KOPT-K1 (cell line): ENCODE measurements at regions not wholly inside any gene's neighbourhood (a gene's known extent, or its start where the extent isn't known, plus 50 kb on each side); places are given as distances from the start of the nearest gene placed in this dataset.
A peak's percentile ranks its signal among the peaks of the same experiment; 100 is the strongest.

Source experiments
- H3K27ac ChIP-seq: fragments of 200-600 bp; sonication (generic); 2 replicates; pipeline ENCODE4 v1.5.1; 2016; ENCODE audit warnings: antibody characterized with exemption, mild to moderate bottlenecking, low read depth, low read length; ENCODE audit not compliant: poor library complexity, severe bottlenecking
- H3K36me3 ChIP-seq: fragments of 200-600 bp; sonication (generic); 2 replicates; pipeline ENCODE4 v1.5.1; 2017; ENCODE audit warnings: antibody characterized with exemption, mild to moderate bottlenecking, low read length, moderate library complexity; ENCODE audit not compliant: insufficient read depth
- H3K9me3 ChIP-seq: fragments of 200-600 bp; sonication (generic); 2 replicates; pipeline ENCODE4 v1.5.1; 2017; ENCODE audit warnings: antibody characterized with exemption, low read length, mild to moderate bottlenecking; ENCODE audit not compliant: insufficient read depth, poor library complexity, severe bottlenecking

DNA sequence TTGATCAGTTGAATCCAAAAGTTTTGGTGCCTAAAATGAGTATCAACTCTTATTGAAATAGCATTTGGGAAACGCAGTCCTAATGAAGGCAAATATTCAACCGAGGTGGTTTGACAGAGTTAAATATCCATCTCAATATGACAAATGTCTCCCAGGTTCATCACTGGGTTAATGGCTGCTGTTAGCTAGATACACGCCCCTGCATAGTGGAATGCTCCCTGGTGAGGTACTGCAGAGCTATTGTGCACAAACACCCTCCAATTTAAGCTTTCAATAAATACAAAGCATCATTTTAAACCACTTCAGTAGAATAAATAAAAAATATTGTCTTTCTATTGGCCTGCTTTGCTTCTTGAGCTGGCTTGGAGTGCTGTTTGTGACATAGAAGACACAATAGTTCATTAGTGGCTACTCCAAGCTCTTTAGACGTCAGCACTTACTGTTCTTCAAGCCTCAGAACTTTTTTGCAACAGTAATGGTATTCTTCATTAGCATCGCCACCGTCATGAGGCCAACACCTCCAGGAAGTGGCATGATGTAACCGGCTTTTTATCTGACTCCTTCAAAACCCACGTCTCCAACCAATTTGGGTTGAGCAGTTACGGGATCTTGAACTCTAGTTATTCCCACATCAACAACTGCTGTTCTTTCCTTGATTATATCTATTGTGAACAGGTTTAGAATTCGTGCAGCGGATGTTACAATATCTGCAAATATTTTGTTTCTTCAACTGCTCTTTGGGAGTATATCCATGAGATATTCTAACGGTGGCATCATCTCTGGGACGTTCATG is 1159.6 kb upstream of the EPHA6 start:
- no peaks in the 10 kb centered on the region for H3K36me3 ChIP-seq
- H3K9me3 ChIP-seq, result no peaks in the 10 kb centered on the region
- no peak overlapping the region for H3K27ac ChIP-seq

DNA sequence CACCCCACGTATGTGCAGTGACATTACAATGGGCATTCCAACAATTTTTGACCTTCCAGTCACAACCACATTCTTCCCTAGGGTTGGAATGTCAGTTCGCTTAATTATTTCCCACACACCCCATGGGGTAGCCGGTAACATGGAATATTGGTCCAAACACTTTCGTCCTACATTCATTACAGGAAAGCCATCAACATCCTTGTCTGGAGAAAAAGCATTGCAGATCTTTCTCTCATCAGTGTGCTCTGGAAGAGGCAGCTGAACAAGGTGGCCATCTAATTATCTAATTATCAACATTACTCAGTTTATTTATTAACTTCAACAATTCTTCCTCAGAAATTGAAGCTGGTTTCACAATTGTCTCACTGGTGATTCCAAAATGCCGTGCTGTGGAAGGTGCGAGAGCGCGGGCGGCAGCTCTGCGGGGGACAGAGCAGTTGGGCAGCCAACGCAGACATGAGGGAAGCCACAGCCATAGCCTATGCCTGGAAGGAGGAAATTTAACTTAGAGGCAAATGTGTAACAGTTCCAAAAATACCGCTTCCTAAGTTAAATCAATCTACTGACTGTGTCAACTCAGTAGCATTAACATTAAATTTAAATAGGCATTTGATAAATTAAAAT is 1158.9 kb upstream of the EPHA6 start:
- Histone ChIP-seq H3K27ac (no peak overlapping the region), H3K36me3 (no peaks in the 10 kb centered on the region), H3K9me3 (no peaks in the 10 kb centered on the region)

DNA sequence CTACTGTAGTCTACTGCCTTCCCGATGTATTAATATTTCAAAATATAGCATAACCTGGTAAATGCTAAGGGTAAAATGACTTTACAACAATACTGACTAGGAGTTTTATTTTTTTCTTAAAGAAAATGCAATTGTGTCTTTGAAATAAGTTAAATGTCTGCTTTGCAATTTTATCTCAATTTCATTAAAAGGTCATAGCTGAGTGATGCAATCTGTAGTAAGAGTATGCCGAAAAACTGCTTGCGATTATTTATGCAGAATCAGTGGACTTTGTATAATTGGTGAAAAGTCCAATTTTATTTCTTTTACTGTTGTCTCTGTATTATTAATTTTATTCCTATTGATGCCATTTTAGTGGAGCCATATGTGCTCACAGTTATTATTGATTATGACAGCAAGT is 1143.6 kb upstream of the EPHA6 start:
- H3K9me3 ChIP-seq, result no peaks in the 10 kb centered on the region
- H3K27ac ChIP-seq, result no peak overlapping the region
- no peaks in the 10 kb centered on the region for H3K36me3 ChIP-seq

DNA sequence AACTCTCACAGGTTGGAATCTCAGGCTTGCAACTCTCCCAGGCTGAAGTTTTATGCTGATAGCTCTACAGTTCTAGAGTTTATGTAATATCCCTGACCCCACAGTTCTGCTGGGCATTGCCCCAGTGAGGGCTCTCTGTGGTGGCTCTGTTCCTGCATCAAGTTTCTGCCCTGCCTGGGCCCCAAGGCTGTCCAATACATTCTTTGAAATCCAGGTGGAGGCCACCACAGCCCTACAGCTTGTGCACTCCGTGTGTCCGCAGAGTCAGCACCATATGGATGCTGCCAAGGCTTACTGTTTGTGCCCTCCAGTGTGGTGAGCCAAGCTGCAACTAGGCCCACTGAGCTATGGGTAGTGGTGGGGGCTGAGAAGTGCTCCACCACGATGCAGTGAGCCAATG is 1141.2 kb upstream of the EPHA6 start:
- H3K9me3 ChIP-seq, result no peaks in the 10 kb centered on the region
- H3K27ac ChIP-seq, result no peak overlapping the region

GRCh38 chr3:95705786-95706418 is 1108.5 kb upstream of the EPHA6 start:
- H3K9me3 ChIP-seq, result no peaks in the 10 kb centered on the region
- peak overlapping the region; percentile 45 for H3K27ac ChIP-seq
- H3K36me3 ChIP-seq, result no peaks in the 10 kb centered on the region

More for the DNA sequence above, 1141.2 kb upstream of the EPHA6 start:
- H3K36me3 ChIP-seq, result no peaks in the 10 kb centered on the region

DNA sequence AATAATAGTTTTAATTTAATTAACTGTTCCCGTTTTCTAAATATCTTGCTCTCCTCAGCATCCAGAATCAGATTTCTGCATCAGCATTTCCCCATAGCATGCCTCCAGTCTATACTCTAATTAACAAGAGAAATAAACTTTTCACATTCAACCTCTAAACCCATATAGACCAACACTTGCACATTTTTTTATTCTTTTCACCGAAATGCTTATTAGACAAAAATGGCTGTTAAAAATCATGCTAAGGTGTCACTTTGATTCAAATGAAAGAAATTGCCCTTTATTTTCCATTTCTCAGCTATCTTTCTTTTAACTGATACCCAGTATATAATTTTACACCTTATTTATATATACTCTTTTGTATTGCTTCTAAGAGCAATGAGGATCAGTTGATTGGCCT is 1107.1 kb upstream of the EPHA6 start:
- H3K9me3 ChIP-seq, result no peaks in the 10 kb centered on the region
- H3K36me3 ChIP-seq, result no peaks in the 10 kb centered on the region
- no peak overlapping the region for H3K27ac ChIP-seq

DNA sequence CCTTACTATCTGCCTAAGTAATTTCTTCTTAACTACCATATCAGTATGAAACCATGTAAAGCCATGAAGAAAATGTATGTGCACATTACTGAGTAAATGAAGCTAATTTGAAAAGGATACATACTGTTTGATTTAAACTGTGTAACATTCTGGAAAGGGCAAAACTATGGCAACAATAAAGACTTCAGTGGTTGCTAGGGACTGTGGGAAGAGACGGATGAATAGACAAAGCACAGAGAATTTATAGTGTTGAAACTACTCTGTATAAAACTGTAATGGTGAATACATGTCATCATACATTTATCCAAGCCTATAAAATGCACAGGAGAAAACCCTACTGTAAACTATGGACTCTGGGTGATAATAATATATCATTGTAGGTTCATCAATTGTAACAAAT is 1103.7 kb upstream of the EPHA6 start:
- H3K9me3 ChIP-seq, result no peaks in the 10 kb centered on the region
- H3K27ac ChIP-seq, result no peak overlapping the region
- no peaks in the 10 kb centered on the region for H3K36me3 ChIP-seq

GRCh38 chr3:95711789-95712188 is 1102.6 kb upstream of the EPHA6 start:
- Histone ChIP-seq H3K36me3 (no peaks in the 10 kb centered on the region), H3K27ac (no peak overlapping the region), H3K9me3 (no peaks in the 10 kb centered on the region)

- Histone ChIP-seq H3K9me3 (no peaks in the 10 kb centered on the region), H3K27ac (no peak overlapping the region), H3K36me3 (no peaks in the 10 kb centered on the region)
These were observed 1099.3 kb upstream of the EPHA6 start for GRCh38 chr3:95715128-95715527.

GRCh38 chr3:95717048-95717447 is 1097.3 kb upstream of the EPHA6 start:
- Histone ChIP-seq H3K9me3 (no peaks in the 10 kb centered on the region), H3K27ac (no peak overlapping the region), H3K36me3 (no peaks in the 10 kb centered on the region)

DNA sequence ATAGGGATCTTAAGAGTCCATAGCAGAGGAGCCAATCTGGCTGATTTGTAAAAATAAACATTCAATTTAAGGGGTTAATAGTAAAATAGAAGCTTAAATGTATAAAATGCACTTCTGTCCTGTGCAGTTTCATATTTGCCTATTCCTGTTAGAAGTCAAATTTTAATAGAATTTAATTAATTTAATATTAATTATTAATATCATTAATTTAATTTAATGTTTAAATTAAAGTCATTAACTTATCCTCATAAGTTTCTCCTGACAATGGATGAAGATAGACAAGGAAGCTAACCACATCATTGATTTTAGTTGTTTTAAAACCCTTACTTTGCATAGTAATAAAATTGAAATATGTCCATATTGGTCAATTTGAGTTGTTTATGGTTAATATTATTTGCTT is 1096.2 kb upstream of the EPHA6 start:
- Histone ChIP-seq H3K9me3 (no peaks in the 10 kb centered on the region), H3K27ac (no peak overlapping the region), H3K36me3 (no peaks in the 10 kb centered on the region)

GRCh38 chr3:95719481-95719880 is 1094.9 kb upstream of the EPHA6 start:
- Histone ChIP-seq H3K9me3 (no peaks in the 10 kb centered on the region), H3K27ac (no peak overlapping the region), H3K36me3 (no peaks in the 10 kb centered on the region)

DNA sequence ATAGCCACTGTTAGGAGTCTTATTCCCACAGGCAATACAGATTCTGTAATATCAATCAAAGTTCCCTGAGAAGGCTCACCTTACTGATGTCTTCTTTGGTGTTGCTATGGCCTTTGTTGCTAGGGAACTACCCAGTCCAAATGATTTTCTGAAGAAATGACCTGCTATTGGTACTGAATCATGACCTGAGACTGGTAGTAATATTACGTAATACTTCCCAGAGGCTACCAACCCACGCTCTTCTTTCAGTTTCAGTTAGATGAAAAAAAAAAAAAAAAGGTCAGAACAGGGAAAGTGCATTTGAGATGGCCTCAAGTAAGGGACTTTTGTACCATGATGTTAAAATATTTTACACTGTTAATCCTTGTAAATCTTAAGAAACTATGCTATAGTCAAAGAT is 1092.5 kb upstream of the EPHA6 start:
- H3K36me3 ChIP-seq, result no peaks in the 10 kb centered on the region
- H3K27ac ChIP-seq, result no peak overlapping the region

DNA sequence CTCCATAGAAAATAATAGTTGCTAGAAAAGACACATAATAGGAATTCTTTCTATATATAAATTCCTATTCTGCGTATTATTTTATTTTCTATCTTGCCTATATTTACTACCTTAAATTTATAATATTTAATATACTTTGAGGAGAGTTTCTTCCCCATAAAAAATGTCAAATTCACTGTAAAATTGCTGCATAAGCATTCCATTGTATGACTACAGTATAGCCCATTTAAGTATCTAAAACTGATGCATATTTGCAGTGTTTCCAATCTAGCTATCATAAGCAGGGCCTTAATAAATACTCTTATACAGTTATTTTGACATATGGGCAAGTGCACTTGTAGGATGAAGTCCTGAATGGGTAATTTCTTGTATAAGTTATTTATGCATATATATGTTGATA is 1088.6 kb upstream of the EPHA6 start:
- H3K27ac ChIP-seq, result no peak overlapping the region
- no peaks in the 10 kb centered on the region for H3K36me3 ChIP-seq
- no peaks in the 10 kb centered on the region for H3K9me3 ChIP-seq

More for the DNA sequence above, 1092.5 kb upstream of the EPHA6 start:
- H3K9me3 ChIP-seq, result no peaks in the 10 kb centered on the region

DNA sequence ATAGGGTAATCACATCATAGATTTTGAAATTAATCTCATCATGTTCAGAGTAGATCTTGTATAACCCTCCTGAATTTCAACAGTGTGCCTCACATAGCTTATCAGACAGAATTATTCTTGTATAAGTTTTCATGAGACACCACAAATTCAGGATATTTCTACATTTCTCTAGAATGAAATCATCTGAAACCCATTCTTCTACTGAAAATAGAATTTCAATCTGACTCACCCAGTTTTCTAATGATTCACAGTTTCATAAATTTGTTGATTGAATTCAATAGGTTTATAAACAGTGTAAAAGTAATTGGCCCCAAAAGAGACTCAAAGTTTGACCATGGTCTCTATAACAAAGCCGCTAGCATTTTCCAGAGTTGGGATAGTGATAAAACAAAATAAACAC is 1082.6 kb upstream of the EPHA6 start:
- no peaks in the 10 kb centered on the region for H3K9me3 ChIP-seq
- H3K36me3 ChIP-seq, result no peaks in the 10 kb centered on the region
- H3K27ac ChIP-seq, result no peak overlapping the region
